ENCODE measurements at regions not wholly inside any gene's neighbourhood (a gene's known extent, or its start where the extent isn't known, plus 50 kb on each side); places are given as distances from the start of the nearest gene placed in this dataset.

DNA sequence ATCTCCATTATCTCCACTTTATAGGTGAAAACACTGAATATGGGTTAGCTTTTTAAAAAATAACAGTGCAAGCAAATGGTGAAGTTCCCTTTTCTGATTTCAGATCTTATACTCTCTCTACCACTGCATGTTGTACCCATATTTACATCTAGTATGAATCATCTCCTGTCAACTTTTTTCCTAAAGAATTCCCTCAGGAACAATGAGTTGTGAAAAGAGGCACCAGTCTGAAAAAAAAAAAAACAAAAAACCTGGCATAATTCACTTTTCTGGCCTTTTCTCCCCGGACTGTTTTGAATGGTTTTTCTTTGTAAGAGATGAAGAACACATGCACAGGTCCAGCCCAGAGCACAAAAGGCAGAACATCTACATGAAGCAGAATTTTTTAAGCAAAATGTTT lies 596.0 kb downstream of the COL12A1 start:
- intact Hi-C loops (cut with DNase I; ENCODE audit: low total_unique reads) = no loop called here
- Histone ChIP-seq H3K4me1 (peaks cover 0 to 8% (median 0%) of the 10 kb centered on the region in 6 donors), H3K27me3 (replicated peaks in 1 of 7) (no peaks in the 10 kb centered on the region), H3K4me3 (no peak overlapping the region), H3K27ac (no peak overlapping the region), H3K36me3 (no peaks in the 10 kb centered on the region), H3K9me3 (no peaks in the 10 kb centered on the region)
- TF ChIP-seq POLR2A (IDR thresholded peaks at IDR 0.05) (no peak), POLR2AphosphoS5 (IDR thresholded peaks at IDR 0.05) (no peak)
- TF ChIP-seq, protein P1, sequence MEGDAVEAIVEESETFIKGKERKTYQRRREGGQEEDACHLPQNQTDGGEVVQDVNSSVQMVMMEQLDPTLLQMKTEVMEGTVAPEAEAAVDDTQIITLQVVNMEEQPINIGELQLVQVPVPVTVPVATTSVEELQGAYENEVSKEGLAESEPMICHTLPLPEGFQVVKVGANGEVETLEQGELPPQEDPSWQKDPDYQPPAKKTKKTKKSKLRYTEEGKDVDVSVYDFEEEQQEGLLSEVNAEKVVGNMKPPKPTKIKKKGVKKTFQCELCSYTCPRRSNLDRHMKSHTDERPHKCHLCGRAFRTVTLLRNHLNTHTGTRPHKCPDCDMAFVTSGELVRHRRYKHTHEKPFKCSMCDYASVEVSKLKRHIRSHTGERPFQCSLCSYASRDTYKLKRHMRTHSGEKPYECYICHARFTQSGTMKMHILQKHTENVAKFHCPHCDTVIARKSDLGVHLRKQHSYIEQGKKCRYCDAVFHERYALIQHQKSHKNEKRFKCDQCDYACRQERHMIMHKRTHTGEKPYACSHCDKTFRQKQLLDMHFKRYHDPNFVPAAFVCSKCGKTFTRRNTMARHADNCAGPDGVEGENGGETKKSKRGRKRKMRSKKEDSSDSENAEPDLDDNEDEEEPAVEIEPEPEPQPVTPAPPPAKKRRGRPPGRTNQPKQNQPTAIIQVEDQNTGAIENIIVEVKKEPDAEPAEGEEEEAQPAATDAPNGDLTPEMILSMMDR (IDR thresholded peaks at IDR 0.05 in 8 of 11, conservative IDR thresholded peaks at IDR 0.05 in 3 of 11) = no peak
- no peak for DNase-seq
- WGBS, 5 donors = 72 to 92% (median 78%) methylated on average over 1 of the region's 1 CpG

DNA sequence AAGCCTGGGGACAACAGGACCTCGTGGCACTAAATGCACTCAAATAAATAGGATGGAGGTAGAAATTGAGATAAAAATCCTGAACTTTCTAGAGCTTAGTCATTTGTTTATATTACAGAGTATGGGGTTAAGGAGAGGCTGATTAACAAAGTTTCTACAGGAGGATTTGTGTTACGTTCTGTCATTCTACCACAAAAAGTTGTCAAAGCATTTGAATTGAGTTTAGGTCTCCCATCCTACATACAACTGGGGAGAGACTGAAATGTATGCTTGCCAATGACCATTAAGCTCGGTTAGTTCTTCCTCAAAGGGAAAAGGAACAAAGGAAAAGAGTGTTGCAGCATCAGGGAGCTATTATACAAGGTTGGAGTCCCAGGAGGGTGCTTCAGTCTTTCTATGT lies 597.9 kb downstream of the COL12A1 start:
- Histone ChIP-seq H3K27me3 (replicated peaks in 1 of 7) (no peaks in the 10 kb centered on the region), H3K4me1 (peaks cover 0 to 8% (median 0%) of the 10 kb centered on the region in 6 donors), H3K9me3 (no peaks in the 10 kb centered on the region), H3K4me3 (no peak overlapping the region), H3K36me3 (no peaks in the 10 kb centered on the region), H3K27ac (no peak overlapping the region)
- TF ChIP-seq, protein P1 (IDR thresholded peaks at IDR 0.05 in 8 of 11, conservative IDR thresholded peaks at IDR 0.05 in 3 of 11) = no peak
- TF ChIP-seq POLR2A (IDR thresholded peaks at IDR 0.05) (no peak), POLR2AphosphoS5 (IDR thresholded peaks at IDR 0.05) (no peak)
- WGBS, 5 donors = 56 to 71% (median 62%) methylated on average over 3 of the region's 3 CpGs
- no peak for DNase-seq
- intact Hi-C loops (cut with DNase I; ENCODE audit: low total_unique reads) = no loop called here

DNA sequence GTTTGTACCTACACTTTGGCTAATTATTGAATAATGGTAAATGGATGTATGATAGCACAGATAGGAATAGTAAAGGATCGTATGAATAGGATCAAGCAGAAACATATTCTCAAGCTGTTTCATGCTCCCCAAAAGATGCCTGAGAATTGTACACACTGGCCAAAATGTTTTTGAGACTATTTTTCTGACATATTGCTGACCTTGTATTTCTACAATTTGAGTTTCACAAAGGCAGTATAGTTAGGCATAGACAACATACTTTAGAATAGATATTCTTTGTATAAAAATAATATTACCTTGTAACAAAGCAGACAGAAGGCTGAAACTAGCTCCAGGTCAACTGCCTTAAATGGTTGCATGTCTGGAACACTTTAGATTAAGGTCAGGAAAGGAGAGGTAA lies 598.4 kb downstream of the COL12A1 start:
- no peak overlapping the region for H3K27ac ChIP-seq
- WGBS, 5 donors = 91 to 98% (median 97%) methylated on average over 1 of the region's 1 CpG
- TF ChIP-seq, protein P1 (IDR thresholded peaks at IDR 0.05 in 8 of 11, conservative IDR thresholded peaks at IDR 0.05 in 3 of 11) = no peak
- no peak for TF ChIP-seq POLR2AphosphoS5 (IDR thresholded peaks at IDR 0.05)
- no peak for TF ChIP-seq POLR2A (IDR thresholded peaks at IDR 0.05)
- DNase-seq = no peak
- intact Hi-C loops (cut with DNase I; ENCODE audit: low total_unique reads) = no loop called here
- H3K27me3 ChIP-seq (replicated peaks in 1 of 7) = no peaks in the 10 kb centered on the region
- no peaks in the 10 kb centered on the region for H3K9me3 ChIP-seq
- peaks cover 0 to 8% (median 0%) of the 10 kb centered on the region in 6 donors for H3K4me1 ChIP-seq
- H3K36me3 ChIP-seq = no peaks in the 10 kb centered on the region
- H3K4me3 ChIP-seq = no peak overlapping the region

DNA sequence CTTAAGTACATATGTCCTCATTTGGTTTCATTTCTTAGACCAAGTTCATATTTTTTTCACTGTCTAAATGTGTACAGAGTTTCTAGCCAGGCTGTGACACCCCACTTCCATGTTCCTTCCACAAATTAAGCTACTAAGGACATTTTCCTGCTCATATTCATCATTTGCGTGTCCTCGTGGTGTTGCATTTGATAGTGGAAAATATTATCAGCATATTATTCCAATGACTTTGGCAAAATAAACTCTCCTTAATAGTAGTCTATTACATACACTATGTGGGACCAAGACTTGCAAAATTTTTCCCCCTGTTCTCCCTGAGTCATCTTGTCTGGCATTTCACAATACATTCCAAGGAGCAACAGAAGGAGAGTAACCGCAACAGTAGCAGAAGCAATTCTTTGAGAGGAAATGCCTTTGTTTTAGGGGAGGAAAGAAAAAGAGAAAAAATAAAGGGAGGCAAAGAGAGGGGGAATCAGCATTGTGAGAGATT lies 599.2 kb downstream of the COL12A1 start:
- Histone ChIP-seq H3K27ac (peak overlapping the region in 2 of 8 donors; percentile 14 to 19), H3K36me3 (no peaks in the 10 kb centered on the region), H3K9me3 (no peaks in the 10 kb centered on the region), H3K27me3 (replicated peaks in 1 of 7) (no peaks in the 10 kb centered on the region), H3K4me3 (no peak overlapping the region), H3K4me1 (peaks cover 0 to 8% (median 0%) of the 10 kb centered on the region in 6 donors)
- no peak for DNase-seq
- WGBS, 5 donors = 43 to 70% (median 59%) methylated on average over 3 of the region's 3 CpGs
- intact Hi-C loops (cut with DNase I; ENCODE audit: low total_unique reads) = no loop called here
- no peak for TF ChIP-seq POLR2A (IDR thresholded peaks at IDR 0.05)
- TF ChIP-seq, protein P1 (IDR thresholded peaks at IDR 0.05 in 8 of 11, conservative IDR thresholded peaks at IDR 0.05 in 3 of 11) = no peak
- no peak for TF ChIP-seq POLR2AphosphoS5 (IDR thresholded peaks at IDR 0.05)
